NCI-H524 (cell line): ENCODE measurements at regions not wholly inside any gene's neighbourhood (a gene's known extent, or its start where the extent isn't known, plus 50 kb on each side); places are given as distances from the start of the nearest gene placed in this dataset.

ENCODE experiments used
- DNase-seq, 2 experiments: peaks; one replicate each; lab custom pipeline; 2025; lab: John Stamatoyannopoulos, UW

DNA sequence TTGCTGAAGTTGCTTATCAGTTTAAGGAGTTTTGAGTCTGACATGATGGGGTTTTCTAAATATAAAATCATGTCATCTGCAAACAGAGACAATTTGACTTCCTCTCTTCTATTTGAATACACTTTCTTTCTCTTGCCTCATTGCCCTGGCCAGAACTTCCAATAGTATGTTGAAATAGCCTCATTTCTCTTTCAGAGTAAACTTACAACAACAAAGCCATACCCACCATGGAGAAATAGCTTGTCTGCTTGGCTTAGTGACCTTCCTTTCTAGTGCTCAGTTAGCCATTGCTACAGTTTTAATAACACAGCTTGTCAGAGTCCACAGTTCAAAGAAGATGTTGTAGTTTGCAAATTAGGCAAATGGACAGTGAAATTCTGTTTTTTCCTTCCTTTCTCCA is 228.0 kb downstream of the ETAA1 start:
- no peak for DNase-seq

DNA sequence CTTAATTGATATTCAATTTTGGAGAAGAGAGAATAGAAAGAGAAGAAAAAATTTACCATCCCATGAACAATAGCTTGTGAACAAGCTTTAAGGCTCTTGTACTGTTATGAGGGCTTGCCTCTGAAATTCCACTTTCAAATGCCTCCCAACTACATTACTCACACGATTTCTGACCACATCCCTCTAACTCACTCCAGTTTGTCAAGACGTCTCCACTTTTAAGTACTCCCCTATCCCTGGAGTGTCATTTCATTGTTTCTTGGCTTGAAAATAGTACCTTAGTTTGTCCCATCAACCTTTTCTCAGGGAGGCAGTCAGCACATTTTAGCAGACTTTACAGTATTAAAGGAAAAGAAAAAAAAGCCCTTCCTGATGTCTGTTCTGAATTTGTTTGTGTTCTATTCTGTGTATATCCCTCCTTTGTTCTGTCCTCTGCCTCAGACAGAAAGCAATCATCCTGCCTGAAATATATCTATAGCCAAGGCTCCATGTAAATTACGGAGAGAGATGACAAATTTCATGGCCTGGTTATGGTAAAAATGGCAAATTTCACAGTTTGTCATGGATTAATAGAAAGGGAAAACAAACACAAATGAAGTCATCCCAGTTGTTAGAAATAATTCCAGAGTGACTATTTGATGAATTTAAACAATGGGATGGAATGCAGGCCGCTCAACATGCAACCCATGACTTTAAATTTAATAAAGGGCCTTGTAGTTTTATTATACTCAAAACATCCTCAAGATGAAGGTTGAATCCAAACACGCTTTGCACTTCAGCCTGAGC is 228.8 kb downstream of the ETAA1 start:
- no peak for DNase-seq

DNA sequence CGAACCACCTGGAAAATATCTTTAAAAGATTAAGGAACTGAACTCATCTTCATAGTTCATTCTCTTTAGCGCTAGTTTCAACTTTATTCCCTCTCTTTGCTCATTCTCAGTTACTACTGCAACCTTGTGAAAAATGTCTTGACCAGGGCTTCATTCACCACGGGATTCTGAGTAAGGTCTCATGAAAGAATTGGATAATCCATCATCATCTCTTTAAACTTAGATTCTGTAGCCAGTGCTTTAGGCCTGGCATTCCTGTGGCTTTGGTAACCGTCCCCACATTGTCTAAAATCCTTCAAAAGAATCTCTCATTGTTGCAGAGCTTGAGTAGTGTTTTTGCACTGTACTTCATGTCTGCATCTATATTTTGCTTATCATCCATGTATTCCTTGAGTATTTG is 229.5 kb downstream of the ETAA1 start:
- DNase-seq, result no peak

DNA sequence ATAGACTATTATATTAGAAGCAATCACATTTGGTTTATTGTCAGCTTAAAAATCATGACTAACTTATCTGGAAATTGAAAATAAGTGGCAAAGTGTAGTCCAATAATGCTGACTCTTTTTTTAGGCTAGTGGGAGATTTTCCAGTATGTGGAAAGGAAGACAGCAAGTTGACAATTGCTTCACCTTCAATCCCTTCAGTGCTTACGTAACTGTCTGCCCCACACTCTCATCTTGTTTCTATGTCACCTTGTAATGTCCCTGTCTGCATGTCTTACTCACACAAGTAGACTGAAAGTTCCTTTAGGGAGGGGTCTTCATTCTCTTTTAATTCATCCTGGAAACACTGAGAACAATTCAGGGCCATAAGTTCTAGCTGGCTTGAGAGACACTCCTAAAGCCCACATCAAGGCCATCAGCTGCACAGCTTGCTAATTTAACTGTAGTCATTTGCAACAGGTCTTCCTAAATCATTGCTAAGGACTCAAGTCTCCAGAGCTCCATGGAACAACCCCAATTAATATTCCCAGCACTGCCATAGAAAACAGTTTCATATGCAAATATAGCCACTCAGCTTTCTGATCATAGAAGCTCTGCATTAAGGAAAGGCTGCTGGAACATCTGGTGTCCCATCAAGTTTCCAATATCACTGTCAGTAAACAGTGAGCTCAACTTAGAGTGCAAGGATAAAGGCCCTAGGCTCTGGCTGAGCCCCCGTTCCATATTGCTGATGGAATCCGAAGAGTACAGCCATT is 230.5 kb downstream of the ETAA1 start:
- peak in 1 of 2 experiments; percentile 73 for DNase-seq

DNA sequence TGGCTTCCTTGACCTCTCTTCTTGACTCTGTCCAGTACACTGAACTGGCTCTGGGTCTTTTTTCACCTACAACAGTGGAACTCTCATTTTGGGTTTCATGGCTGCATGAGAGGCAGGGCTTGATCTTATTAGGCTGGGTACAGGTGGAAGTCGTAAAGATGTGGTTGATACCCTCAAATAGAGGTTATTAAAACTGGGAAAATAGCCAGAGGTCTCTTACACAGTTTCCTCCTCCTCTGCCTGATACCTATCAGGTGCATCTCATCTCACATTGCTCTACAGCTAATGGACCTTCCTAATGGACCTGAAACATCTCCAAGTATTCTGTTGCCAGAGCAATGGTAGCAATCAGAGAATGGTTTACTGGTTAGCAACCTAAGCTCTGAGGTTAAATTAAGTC is 231.8 kb downstream of the ETAA1 start:
- no peak for DNase-seq

DNA sequence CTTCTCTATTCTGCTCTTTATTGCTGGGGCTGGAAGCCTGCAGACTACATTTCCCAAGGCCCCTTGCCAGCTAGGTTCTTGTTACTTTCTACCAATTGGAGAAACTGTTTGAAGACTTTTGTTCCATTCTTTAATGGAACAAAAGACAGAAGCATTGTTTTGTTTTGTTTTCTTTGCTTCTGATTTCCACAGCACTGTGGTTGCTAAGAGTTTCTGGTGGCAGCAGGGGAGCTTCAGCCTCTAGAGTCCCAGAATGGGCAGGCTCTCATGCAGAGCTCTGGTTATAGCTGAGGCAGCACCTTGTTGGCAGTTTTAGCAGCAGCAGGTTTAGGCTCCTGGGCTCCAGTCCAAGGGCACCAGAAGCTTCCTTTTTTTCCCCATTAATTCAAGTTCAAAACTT is 234.3 kb downstream of the ETAA1 start:
- no peak for DNase-seq

DNA sequence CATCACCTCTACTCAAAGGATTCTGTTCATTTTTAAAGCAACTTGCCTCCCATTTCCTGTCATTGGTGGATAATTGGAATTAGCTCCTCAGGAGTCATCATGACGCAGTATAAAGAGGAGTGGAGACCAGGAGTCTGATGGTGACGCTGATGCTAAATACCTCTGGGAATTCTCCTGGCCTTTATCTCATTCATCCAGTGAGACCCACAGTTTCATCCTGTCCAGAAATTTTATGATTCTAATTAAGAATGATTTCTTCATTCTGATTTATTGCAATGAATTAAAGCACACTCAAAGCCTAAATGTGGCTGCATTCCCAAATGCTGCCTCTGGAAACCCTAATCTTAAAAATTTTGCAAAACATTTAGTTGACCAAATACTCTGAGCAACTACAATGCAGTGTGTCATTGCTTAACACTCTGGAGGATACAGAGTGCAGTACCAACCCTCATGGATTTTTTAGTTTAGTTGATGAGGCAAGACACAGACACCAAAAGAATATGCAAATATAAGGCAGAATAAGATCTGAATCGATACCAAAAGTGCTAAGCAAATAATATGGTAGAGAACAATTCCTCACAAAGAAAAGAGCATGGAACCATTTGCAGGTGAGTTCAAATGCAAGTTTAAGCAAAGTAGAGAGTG is 236.2 kb downstream of the ETAA1 start:
- DNase-seq, result no peak

DNA sequence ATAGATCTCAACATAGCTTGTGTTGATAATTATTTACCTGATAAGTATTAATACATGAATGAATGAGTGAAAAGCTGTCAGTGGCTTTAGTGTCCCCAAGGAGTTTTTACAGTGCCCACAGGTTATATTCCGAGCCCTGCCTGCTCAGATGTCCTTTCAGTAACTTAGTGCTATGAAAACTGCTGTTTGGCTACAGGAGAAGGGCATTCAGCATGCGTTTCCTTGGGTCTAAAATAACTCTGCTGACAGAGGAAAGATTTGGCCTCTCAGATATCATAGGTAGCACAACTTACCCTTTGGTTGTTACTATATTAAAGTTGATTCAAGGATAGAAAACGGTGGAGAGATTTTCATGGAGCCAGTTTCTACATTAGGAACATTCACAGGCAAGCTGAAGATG is 241.0 kb downstream of the ETAA1 start:
- DNase-seq, result no peak

DNA sequence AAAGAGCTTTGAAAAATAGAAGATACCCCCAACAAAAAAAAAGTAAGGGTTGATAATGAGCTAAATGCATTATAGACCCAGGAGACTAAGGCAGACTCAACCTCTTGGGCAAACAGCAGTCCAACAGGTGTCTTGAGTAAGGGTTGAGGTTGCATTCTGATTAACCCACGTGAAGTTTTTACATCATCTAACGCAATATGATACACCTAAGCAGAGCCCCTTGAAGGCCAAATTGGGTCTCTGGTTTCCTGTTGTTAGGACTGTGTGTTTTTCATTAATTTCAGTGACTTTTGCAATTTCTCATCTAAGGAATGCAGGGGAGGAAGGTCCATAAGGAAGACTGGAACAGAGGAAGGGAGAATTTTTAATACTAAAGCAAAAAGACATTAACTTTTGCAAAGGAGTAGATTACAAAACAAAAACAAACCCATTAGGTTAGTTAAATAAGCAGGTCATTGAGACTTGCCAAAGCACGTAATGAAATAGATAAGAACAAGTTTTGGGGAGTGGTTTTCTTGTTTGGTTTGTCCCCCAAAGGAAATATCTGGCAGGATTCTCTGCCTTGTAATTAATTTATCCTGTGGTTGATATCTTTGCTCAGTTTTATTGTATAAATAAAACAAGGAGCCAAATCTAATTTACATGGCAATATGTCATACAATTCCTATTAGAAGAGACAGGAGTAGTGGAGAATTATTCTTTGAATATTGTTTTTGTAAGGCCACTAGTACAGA is 244.3 kb downstream of the ETAA1 start:
- DNase-seq, result no peak

DNA sequence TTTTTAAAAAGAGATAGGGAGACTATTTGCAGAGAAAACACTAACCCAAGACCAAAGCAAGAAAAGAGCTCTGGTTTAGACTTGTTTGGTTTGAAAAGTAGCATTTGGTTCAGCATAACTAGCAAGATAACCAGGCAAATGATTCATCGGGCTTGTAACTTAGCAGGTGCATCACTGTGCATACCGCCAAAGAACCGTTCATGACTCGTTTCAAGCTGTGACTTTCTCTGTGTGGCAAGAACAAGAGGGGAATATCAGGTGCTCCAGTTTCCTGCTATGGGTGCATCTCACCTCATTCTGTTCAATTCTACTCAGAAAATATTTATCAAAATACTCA is 244.9 kb downstream of the ETAA1 start:
- no peak for DNase-seq

DNA sequence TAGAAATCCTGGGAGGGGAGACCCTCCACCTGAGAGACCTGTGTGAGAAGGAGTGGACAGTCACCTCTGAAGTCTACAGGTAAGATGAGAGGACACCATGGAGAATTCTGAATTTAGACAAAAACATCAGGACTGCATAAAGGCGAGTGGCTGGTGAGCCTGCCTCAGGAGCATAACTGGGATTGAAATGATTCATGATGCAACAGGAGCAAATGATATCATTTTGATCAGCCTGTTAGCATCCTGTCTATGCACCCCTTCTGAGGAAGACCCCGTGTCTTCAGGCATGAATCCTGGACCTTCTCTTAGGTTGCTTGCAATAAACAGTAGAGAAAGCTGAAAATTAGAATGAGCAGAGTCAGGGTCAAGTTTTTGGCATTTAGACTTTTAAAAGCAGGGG is 245.8 kb downstream of the ETAA1 start:
- no peak for DNase-seq

DNA sequence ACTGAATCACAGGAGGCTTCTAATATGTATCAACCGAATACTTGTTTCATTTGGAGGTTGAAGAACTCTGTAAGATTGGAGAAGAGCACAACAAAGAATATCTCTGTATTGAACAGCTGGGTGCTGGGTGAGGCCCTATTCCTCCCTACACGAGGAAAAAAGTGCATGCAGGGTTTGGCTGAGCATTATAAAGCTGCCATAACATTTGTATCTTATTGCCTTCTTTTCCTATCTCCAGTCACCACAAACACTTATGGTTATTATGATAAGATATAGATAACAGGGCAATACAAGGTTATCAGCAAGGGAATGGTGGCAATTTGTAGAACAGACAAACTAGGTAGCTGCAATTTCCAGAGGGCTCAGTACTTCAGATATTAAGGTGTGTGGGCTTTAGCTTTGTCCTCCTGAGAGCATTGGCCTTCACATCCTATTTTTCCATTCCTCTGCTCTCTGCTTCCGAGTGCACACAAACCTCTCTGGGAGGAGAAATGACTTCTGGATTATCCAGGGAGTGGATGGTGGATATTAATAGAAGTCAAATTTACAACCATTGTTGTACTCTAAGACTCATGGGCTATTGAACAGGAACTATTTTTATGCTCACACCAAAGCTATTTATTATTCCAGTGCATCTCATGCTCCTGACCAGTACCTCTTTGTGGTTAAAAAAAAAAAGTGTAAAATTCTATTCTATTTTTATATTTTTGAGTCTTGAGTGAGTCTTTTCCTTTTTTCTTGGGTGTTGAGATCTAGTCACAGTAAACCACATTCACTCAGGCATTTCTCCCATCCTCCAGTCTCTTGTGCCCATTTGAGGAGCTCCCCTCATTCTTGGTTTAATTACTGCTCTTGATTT is 248.4 kb downstream of the ETAA1 start:
- DNase-seq, result no peak

DNA sequence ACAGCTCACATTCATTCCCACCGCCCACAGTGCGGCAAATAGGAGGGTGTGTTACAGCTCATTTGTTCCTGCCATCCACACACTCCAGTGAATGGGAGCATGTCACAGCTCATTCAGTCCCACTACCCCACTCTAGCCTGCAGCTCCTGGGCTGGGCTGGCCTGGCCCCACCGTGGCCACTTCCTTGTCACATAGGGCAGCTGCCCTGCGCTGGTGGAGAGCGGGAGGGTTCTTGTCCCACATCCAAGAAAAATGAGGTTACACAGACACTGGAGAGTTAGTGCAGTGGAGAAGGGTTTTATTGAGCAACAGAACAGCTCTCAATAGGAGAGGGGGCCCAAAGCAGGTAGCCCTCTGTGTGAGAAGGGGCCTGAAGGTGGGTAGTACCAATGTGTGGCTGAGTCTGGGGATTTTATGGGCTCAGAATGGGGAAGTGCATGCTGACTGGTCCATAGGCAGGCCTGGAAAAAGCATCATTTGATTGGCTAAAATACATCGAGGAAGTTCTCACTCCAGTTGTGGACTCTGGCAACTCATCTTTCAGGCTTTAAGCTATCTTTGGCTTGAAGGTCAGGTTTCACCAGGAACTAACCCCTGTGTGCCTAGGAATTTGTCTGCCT is 249.7 kb downstream of the ETAA1 start:
- DNase-seq, result no peak

DNA sequence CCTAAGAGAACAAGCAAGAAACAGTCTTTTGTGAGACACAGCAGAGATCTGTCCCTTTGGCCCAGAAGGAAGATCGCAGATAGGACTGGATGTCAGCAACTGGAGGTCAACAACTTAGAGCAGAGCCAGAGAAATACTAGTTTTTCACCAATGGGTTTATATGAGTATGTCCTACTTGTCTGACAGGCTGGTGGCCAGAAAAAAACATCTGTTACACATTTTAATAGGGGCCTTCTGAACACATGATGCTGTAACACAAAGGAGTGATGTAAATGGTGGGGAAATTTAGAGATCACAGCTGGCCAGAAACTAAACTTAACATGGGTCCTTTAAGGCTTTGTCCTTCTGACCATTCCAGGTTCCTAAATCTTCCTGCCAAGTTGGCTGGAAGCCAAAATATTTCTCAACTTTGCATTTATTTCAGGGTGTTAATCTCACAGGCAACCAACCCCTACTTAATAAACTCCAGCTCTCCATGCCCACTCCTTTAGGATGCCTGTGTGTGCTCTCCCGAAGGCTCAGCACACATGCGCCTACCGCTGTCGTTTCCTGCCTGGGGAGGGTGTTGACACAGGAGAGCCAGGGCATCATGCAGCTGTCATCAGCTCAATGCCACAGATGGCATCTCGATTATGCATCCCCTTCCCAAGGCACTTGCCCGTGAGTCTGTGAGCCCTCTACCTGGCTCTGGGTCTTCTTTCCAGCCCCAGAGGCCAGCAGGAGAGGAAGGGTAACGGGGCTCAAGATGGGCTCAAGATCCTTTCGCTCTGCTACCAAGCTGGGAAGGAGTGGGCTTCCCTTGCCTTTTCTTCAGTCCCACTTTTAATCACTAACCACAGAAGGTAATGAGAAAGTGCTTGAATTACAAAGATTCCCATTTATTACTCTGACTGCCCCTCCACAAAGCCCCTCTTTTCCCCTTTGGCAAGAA is 252.5 kb downstream of the ETAA1 start:
- DNase-seq, result peak; percentile 77 to 93

DNA sequence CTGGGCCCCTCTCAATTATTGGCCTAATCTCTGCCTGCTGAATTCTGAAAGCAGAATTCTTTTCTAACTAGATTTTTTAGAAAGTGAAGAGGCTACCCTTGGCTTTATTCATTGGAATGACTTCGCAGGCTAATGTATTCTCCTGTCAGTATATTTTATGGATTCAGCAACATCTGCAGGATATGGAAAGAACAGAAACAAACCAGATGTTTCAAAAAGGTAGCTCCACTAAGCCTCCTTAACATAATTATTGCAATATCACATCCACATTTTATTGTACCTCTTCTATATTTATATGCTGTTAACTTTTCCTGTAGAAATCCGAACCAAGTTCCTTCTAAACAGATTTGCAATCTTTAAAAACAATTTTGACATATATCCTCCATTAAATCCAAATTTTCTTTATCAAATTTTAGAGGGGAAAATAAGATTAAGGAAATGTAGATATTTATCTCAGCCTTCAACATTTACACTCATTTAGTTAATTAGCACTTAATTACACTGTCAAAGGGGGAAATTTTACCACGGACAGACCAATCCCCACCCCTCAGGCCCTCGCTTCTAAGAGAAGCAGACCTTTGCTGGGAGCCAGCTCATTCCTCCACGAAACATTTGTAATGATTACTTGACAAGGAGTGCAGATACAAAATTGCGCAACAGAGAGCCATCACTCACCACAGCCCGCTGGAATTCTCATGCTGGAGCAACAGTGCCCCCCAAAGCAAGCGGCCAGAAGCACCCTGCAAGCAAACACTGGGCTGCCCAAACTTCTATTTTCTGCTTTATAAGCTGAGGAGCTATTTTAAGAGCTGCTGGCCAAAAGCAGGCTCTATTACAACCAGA is 253.4 kb downstream of the ETAA1 start:
- peak; percentile 43 to 69 for DNase-seq

DNA sequence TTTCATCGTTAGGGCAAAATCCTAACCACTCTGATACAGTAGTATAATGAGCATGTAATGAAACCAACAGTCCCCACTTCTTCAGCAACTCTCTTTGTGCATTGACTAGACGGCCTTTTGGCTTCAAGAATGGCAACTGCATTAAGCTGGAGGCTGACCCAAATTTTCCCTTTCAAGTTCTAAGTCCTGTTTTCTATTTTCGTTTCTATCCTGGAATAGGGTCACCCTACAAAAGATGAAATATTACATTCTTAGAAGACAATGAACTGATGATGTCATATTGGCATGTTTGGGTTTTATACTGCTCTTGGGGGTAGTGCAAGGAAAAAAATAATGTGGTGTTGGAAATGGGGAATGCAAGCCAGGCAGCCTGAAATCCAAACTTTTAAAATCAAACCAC is 254.4 kb downstream of the ETAA1 start:
- DNase-seq, result no peak

DNA sequence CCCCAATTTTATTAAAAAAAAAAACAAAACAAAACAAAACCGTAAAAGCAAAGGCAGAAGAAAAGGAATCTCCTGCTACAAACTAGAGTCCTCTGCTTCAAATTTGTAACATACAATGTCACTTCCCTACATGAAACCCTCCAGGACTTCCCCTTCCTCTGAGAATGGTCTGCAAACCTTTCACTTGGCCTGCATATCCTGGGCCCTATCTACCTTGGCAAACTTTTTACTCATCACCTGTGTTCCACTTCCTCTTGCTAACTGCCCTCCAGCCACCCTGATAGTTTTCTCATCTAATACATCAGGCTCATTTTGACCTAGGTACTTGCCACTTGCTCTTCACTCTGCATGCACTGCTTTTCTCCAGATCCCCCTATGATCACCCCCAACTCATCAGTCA is 255.5 kb downstream of the ETAA1 start:
- DNase-seq, result no peak

DNA sequence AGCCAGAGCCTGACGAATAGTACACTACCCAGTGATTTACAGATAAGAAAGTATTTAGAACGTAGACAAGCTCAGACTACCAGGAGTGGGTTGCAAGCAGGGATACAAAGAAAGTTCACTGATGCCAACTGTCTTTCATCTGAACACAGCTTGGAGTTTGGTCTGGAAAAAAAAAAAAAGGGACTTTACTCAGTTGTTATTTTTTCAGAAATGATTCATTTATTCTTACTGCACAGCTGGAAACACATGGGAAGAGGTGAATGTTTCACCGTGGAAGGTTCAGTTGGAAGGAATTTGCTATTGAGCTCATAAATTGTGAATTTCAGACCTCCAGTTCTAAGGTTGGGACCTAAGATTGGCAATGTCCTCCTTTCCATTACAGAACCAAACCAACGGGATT is 259.7 kb downstream of the ETAA1 start:
- no peak for DNase-seq

DNA sequence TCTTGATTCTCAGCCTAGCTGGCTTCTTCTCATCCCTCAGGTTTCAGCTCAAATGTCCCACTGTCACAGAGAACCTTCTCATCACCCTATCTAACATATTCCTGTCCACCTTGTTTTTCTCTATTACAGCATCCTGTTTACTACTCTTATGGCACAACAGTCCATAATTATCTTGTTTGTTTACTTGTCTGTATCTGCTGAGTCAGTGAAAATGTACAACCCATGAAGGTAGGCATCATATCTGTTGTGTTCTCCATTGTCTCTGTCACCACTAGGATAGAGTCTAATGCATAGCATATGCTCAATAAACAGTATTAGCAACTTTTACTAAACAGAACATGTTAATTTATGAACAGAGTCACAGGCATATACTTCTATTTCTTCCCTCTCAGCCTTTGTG is 261.7 kb downstream of the ETAA1 start:
- no peak for DNase-seq
